Neuron (in vitro differentiated cells): ENCODE measurements at regions not wholly inside any gene's neighbourhood (a gene's known extent, or its start where the extent isn't known, plus 50 kb on each side); places are given as distances from the start of the nearest gene placed in this dataset.

Experiments used
- H2AFZ ChIP-seq: one replicate; pipeline ENCODE4 v1.6.1; 2013; ENCODE audit warnings: low read depth, mild to moderate bottlenecking, inconsistent platforms, low read length, moderate library complexity
- H3K27me3 ChIP-seq: one replicate; pipeline ENCODE4 v1.6.1; 2013; ENCODE audit warnings: low read length; ENCODE audit not compliant: insufficient read depth
- H3K36me3 ChIP-seq: one replicate; pipeline ENCODE4 v1.6.1; 2013; ENCODE audit warnings: low read length; ENCODE audit not compliant: insufficient read depth
- H3K4me1 ChIP-seq: one replicate; pipeline ENCODE4 v1.6.1; 2013; ENCODE audit warnings: low read length; ENCODE audit not compliant: insufficient read depth
- H3K4me3 ChIP-seq: 2 replicates; pipeline ENCODE4 v1.5.1; 2013; ENCODE audit warnings: mild to moderate bottlenecking, low read length, moderate library complexity
- H3K9me3 ChIP-seq: one replicate; pipeline ENCODE4 v1.6.1; 2013; ENCODE audit warnings: low read length

DNA sequence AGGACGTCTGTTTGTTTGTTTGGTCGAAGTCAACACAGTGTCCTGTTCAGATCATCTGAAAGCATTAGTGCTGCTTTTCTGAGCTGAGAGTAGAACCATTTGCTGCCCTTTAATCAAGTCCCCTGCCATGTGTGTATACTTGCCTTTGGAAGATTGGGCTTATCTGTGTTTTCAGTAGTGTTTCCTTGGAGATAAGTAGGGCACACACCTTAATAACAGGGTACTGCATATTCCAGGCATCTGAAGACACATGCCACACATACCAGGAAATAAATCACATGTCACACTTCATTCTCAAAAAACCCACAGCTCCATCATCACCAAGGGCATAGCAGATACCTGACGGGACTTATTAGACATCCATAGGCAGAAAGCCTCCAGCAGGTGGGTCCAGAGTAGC is 157.4 kb downstream of the SOX11 start:
- H3K9me3 ChIP-seq: no peaks in the 10 kb centered on the region
- H2AFZ ChIP-seq: no peak overlapping the region
- H3K27me3 ChIP-seq: no peaks in the 10 kb centered on the region
- H3K4me1 ChIP-seq: no peaks in the 10 kb centered on the region
- H3K36me3 ChIP-seq: no peaks in the 10 kb centered on the region
- no peak overlapping the region for H3K4me3 ChIP-seq

DNA sequence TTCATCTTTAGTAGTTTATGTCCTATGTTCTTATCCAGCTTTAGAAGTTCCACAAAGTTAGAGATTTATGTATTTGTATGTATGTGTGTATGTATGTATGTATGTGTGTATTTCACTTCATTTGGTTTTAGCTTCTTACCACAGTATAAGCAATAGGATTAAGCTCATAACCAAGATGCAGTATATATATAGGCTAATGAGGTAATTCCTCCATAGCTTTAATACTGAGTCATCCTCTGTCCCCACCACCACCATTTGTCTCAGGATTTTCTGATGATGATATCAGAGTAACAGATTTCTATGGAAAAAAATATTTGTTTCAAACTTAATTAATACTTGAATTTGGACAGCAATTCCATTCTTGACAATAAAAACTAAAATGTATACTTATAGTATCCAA is 159.2 kb downstream of the SOX11 start:
- Histone ChIP-seq H3K4me3 (no peak overlapping the region), H3K27me3 (no peaks in the 10 kb centered on the region), H3K36me3 (no peaks in the 10 kb centered on the region), H2AFZ (no peak overlapping the region), H3K4me1 (no peaks in the 10 kb centered on the region), H3K9me3 (no peaks in the 10 kb centered on the region)

DNA sequence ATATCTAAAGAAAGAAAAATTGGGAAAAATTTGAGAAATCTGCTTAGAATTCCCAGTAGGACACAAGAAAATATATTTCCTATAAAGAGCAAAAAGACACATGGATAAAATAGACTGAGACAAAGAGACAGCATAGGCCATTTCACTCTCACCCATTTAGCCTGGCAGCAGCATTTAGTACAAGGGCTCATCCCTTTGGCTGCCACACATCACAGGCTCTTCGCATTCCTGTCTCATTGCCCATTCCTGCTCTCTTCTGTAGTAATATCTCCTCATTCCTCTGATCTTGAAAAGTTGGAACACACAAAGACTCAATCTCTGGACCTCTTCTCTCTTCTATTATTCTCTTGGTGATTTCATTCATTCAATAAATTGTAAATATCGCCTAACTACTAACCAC is 162.6 kb downstream of the SOX11 start:
- no peak overlapping the region for H3K4me3 ChIP-seq
- no peak overlapping the region for H2AFZ ChIP-seq
- H3K9me3 ChIP-seq: no peaks in the 10 kb centered on the region

DNA sequence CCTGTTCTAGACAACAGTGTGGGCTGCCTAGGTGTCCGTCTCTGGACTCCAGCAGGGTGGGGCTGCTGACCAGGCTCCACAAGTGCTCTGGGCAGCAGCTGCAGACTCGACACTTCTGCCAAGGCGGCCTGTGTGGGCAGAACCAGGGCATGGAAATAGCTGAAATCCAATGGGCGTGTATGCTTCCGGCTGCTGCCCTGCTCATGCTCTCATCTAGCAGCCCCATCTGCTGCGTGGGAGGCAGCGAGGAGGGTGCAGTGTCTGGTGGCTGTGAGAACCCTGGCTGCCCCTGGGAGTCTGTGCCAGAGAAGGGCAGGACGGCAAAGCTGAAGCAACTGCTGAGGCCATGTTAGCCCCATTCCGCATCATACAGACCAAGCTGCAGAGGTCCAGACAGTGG is 174.9 kb downstream of the SOX11 start:
- H3K9me3 ChIP-seq: peaks cover 2% of the 10 kb centered on the region
- no peaks in the 10 kb centered on the region for H3K27me3 ChIP-seq
- no peaks in the 10 kb centered on the region for H3K36me3 ChIP-seq
- H2AFZ ChIP-seq: no peak overlapping the region
- H3K4me1 ChIP-seq: peaks cover 4% of the 10 kb centered on the region
- H3K4me3 ChIP-seq: no peak overlapping the region

More for the DNA sequence above, 162.6 kb downstream of the SOX11 start:
- no peaks in the 10 kb centered on the region for H3K27me3 ChIP-seq
- no peaks in the 10 kb centered on the region for H3K4me1 ChIP-seq
- H3K36me3 ChIP-seq: no peaks in the 10 kb centered on the region

DNA sequence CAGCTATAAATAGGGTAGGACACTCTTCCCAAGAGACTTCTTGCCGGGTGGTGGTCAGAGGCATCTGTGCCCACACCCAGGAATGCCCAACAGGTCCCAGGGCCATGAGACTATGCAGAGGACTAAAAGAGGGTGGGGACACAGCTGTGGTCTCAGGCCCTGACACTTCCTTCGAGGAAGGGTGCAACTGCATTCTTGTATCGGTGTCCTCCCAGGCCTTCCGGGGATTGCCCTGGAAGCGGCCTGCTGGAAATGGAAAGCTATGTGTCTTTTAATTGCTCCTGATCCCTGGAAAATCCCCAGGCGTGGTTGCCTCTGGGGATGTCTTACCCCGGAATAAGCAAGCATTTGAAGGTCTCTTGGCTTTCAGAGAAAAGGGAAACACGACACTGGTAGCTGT is 176.7 kb downstream of the SOX11 start:
- peaks cover 4% of the 10 kb centered on the region for H3K9me3 ChIP-seq
- no peaks in the 10 kb centered on the region for H3K36me3 ChIP-seq
- H2AFZ ChIP-seq: no peak overlapping the region

GRCh38 chr2:5869936-5870335 is 177.8 kb downstream of the SOX11 start:
- no peak overlapping the region for H3K4me3 ChIP-seq
- H3K4me1 ChIP-seq: peaks cover 2% of the 10 kb centered on the region
- peaks cover 2% of the 10 kb centered on the region for H3K9me3 ChIP-seq
- no peaks in the 10 kb centered on the region for H3K27me3 ChIP-seq
- H2AFZ ChIP-seq: no peak overlapping the region
- H3K36me3 ChIP-seq: no peaks in the 10 kb centered on the region

More for the DNA sequence above, 176.7 kb downstream of the SOX11 start:
- Histone ChIP-seq H3K27me3 (no peaks in the 10 kb centered on the region), H3K4me3 (no peak overlapping the region), H3K4me1 (peaks cover 4% of the 10 kb centered on the region)

DNA sequence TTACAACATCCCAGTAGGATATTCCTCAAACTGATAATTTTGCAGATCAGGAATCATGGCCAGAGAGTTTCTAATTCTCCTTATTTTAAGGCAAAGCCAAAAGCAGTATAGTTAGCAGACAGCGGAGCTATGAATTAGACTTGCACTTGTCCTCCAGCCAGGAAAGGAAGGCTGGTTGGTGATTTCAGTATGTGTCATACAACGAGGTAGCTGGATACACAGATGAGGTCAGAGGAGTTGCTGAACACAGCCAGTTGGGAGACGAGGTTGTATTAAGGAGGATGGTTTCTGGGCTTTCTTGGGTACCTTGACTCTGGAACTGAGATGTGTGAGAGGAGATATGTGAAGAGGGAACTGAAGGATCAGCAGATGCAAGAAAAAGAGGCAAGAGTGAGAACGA is 185.2 kb downstream of the SOX11 start:
- H2AFZ ChIP-seq: no peak overlapping the region
- no peaks in the 10 kb centered on the region for H3K4me1 ChIP-seq
- H3K9me3 ChIP-seq: peaks cover 7% of the 10 kb centered on the region
- H3K4me3 ChIP-seq: no peak overlapping the region
- H3K36me3 ChIP-seq: no peaks in the 10 kb centered on the region
- H3K27me3 ChIP-seq: no peaks in the 10 kb centered on the region

GRCh38 chr2:5885451-5886173 is 193.4 kb downstream of the SOX11 start:
- H3K9me3 ChIP-seq: peaks cover 6% of the 10 kb centered on the region
- peaks cover 14% of the 10 kb centered on the region for H3K4me1 ChIP-seq
- H2AFZ ChIP-seq: peak overlapping the region; percentile 49
- no peaks in the 10 kb centered on the region for H3K36me3 ChIP-seq
- H3K27me3 ChIP-seq: no peaks in the 10 kb centered on the region
- H3K4me3 ChIP-seq: no peak overlapping the region

DNA sequence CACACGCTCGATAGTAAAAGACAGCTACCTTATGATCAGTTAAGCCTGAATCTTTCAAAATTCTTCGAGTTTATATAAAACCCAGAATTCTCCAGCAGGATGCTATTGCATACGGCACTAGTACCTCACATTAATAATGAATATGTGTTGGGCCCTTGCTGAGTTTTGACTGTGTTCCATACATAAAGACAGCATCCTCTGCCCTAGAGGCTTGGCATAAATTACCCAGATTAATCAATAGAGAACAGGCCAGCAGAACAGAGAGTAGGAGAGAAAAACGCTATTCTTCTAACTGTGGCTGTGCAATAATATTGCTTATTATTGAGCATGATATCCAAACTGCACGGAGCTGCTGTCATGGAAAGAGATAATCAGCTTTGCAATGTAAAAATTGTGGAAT is 194.3 kb downstream of the SOX11 start:
- peak overlapping the region; percentile 49 for H2AFZ ChIP-seq
- no peak overlapping the region for H3K4me3 ChIP-seq
- H3K36me3 ChIP-seq: no peaks in the 10 kb centered on the region
- H3K4me1 ChIP-seq: peaks cover 14% of the 10 kb centered on the region
- peaks cover 6% of the 10 kb centered on the region for H3K9me3 ChIP-seq
- no peaks in the 10 kb centered on the region for H3K27me3 ChIP-seq

GRCh38 chr2:5888126-5888525 is 195.9 kb downstream of the SOX11 start:
- no peak overlapping the region for H3K4me3 ChIP-seq
- H3K9me3 ChIP-seq: no peaks in the 10 kb centered on the region
- H3K27me3 ChIP-seq: no peaks in the 10 kb centered on the region
- H2AFZ ChIP-seq: no peak overlapping the region
- no peaks in the 10 kb centered on the region for H3K36me3 ChIP-seq
- H3K4me1 ChIP-seq: peaks cover 14% of the 10 kb centered on the region

- Histone ChIP-seq H3K27me3 (no peaks in the 10 kb centered on the region), H3K4me1 (peaks cover 14% of the 10 kb centered on the region), H3K4me3 (no peak overlapping the region), H3K9me3 (no peaks in the 10 kb centered on the region), H2AFZ (no peak overlapping the region), H3K36me3 (no peaks in the 10 kb centered on the region)
These were observed 197.3 kb downstream of the SOX11 start for GRCh38 chr2:5889519-5889918.

DNA sequence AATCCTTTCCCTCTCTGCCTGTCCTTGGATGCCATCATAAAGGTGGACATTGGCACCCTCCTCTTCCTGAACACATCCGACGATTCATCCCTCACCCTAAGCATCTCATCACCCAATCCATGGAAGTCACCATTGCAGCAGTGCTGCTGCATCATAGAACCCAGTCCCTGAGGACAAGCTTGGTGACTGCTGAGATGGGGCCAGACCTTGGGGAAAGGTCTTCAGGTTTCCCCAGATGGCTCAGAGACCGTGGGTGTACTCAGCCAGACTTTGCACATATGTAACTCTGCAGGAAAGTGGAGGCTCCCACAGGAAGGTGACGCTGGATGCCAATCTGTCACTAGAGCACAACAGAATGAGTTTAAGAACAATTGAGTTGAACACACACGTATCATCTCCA is 202.2 kb downstream of the SOX11 start:
- Histone ChIP-seq H3K9me3 (no peaks in the 10 kb centered on the region), H3K27me3 (no peaks in the 10 kb centered on the region), H3K4me1 (no peaks in the 10 kb centered on the region), H3K36me3 (no peaks in the 10 kb centered on the region), H3K4me3 (no peak overlapping the region), H2AFZ (no peak overlapping the region)

GRCh38 chr2:5895284-5895683 is 203.1 kb downstream of the SOX11 start:
- H3K36me3 ChIP-seq: no peaks in the 10 kb centered on the region
- H3K4me1 ChIP-seq: no peaks in the 10 kb centered on the region
- no peaks in the 10 kb centered on the region for H3K27me3 ChIP-seq
- no peaks in the 10 kb centered on the region for H3K9me3 ChIP-seq
- no peak overlapping the region for H3K4me3 ChIP-seq
- H2AFZ ChIP-seq: no peak overlapping the region

DNA sequence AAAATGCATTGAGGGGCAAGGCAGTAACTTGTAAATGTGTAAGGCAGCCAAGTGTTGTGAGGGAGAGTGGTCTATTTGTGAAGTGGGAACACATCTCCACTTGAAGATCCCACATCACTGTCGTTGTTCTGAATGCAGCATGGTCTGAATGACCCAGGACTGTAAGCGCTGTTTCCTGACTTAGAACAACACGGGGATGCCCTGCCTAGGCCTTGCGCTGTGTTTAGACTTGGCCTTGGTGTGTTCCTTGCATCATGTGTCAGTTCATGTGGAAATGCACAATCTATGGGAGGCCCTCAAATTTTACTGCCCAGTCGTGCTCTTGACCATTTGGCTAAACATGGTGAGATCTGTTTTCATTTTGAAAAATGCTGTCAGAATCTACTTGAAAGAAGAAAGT is 205.1 kb downstream of the SOX11 start:
- no peak overlapping the region for H3K4me3 ChIP-seq
- H3K27me3 ChIP-seq: no peaks in the 10 kb centered on the region
- no peaks in the 10 kb centered on the region for H3K4me1 ChIP-seq
- no peaks in the 10 kb centered on the region for H3K9me3 ChIP-seq
- no peak overlapping the region for H2AFZ ChIP-seq
- no peaks in the 10 kb centered on the region for H3K36me3 ChIP-seq
